ENCODE measurements at regions not wholly inside any gene's neighbourhood (a gene's known extent, or its start where the extent isn't known, plus 50 kb on each side); places are given as distances from the start of the nearest gene placed in this dataset.
"Not testable (repeated sequence)": the region's sequence is repeated elsewhere in the genome, so short reads cannot be mapped to it uniquely, and the experiment has no call there.

- no peak for DNase-seq (ENCODE audit: low spot score)
These were observed 280.3 kb downstream of the BCAT1 start for GRCh38 chr12:24668563-24668962.

GRCh38 chr12:24664161-24664880 is 284.6 kb downstream of the BCAT1 start:
- no peak for DNase-seq (ENCODE audit: low spot score)

DNA sequence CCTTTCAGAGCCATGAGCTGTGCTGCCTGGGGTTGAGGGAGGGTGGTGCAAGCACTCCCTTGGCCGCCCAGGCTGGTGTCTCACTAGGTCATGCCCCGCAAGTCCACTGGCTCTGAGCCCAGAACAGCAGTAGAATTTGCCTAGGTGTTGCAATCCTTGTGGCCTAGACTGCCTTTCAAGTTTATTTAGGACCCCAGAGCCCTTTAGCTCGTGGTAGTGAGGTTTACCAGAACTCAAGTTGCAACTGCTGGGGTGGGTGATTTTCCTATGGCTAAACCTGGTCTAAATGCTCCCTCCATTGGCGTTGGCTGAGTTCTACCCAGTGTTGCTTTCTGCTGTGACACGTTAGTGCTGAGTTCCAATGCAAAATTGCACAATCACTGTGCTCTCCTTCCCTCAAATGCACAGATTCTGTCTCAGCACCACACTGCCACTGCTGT is 287.2 kb downstream of the BCAT1 start:
- no peak for DNase-seq (ENCODE audit: low spot score)

GRCh38 chr12:24659016-24659415 is 289.9 kb downstream of the BCAT1 start:
- no peak for DNase-seq (ENCODE audit: low spot score)

DNA sequence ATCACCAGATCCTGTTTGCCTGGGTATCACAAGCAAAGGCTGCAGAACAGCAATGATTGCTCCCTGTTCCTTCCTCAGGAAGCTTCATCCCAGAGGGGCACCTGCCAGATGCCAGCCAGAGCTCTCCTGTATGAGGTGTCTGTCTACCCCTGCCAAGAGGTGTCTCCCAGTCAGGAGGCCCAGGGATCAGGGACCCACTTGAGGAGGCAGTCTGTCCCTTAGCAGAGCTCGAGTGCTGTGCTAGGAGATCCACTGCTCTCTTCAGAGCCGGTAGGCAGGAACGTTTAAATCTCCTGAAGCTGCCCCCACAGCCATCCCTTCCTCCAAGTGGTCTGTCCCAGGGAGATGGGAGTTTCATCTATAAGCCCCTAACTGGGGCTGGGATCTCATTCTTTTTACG is 294.6 kb downstream of the BCAT1 start:
- DNase-seq (ENCODE audit: low spot score): not testable (repeated sequence)

- no peak for DNase-seq (ENCODE audit: low spot score)
These were observed 299.3 kb downstream of the BCAT1 start for GRCh38 chr12:24649634-24650033.

GRCh38 chr12:24649209-24649608 is 299.7 kb downstream of the BCAT1 start:
- no peak for DNase-seq (ENCODE audit: low spot score)

DNA sequence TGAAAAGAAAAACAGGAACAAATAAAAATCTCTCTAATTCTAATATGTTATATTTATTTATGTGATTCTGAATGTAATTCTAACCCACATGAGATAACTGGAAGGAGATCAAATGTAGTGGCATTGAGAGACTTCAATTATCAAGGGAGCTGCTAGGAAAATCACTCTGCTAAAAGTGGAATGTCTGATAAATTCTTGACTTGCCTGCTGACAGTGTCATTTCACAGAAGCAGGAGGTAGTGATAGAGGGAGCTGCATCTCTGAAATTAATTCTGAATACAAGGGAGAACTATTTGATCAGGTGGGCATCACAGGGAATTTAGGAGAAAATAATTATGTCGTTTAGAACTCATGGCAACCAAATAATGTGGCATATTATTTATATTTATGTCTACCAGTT is 303.6 kb downstream of the BCAT1 start:
- DNase-seq (ENCODE audit: low spot score): no peak

DNA sequence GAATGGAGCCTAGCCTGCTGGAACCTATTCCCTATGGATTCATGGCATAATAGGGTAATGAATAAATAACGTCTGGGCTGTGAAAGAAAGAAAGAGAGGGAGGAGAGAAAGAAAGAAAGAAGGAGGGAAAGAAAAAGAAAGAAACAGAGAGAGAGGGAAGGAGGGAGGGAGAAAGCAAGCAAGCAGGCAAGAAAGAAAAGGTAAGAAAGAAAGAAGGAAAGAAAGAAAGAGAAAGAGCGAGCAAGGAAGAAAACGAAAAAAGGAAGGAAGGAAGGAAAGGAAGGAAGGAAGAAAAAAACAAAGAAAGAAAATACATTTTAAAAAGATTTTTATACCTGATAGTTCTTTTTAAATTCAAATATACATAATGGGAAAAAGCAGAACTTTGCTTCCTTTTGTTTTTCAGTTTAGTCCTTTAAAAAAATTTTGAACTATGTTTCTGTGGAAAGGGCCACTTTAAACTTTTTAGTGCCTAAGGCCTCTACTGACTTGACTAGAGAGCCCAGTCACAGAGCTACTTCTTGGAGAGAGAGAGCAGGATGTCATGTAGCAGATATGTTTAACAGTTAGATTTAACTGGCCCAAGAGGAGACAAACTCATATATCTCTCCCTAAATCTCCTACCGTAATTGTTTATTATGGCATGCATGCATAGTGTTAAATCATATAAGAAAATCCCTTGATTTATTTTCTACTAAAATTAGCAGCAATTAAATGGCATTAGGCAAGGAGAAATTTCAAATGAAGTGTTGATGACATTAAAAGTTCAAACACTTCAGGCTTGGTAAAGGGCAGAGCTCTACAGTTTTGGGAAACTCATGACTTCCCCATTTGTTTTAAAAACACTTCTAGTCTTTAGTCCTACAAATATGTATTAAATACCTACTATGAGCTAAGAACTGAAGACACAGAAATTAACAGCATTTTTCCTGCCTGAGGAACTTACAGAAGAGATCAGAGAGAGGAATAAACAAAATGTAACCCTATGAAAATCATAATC is 305.5 kb downstream of the BCAT1 start:
- DNase-seq (ENCODE audit: low spot score): no peak

GRCh38 chr12:24639641-24640040 is 309.3 kb downstream of the BCAT1 start:
- DNase-seq (ENCODE audit: low spot score): no peak

- no peak for DNase-seq (ENCODE audit: low spot score)
These were observed 316.4 kb downstream of the BCAT1 start for GRCh38 chr12:24632466-24632865.

DNA sequence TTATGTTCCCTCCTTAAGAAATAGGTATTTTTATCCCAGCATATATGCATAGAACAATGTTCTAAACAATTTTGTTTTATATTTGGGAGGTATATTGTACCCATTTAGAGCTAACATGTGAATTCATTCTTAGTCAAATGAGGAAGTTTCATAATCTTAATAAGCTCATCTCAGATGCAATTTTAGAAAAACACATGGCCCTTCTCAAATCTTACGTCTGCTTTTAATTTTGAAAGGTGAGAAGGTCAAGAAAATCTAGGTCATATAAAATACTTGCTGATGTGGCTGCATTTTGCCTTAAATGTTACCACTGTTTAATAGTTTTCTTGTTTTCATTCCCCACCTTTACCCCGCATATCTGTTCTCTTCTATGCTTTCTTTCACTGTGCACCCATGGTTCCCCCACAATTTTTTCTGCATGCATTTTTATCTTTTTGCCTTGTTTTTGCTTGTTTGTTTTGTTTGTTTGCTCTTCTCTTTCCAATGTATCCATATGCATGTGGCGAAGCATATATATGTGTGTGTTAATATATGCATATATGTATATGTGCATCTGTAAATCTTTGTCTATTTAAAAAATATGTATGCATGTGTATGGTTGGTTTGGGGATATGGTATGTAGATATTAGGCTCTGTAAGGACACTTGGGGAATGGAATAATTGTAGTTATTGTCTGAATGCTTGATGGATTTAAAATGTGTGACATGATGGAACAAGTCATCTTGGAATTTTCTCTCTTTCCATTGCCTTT is 317.1 kb downstream of the BCAT1 start:
- no peak for DNase-seq (ENCODE audit: low spot score)

DNA sequence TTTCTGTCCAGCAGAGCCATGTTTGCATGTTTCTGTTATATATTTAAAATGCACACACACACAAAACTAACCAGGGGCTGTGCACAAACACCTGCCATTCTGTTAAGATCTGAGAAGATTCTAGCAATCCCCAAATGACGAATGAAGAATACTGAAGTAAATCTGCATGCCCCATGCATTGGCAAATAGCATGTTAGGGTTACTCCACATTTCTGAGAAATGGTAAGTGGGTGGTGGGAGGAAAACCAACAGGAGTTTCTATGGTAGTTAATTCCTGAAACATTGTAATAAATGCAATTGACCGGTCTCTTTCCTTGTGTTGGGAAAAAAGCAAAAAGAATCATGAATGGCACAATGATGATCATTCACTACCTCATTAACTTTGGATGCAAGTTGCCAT is 318.0 kb downstream of the BCAT1 start:
- DNase-seq (ENCODE audit: low spot score): no peak

GRCh38 chr12:24630446-24630845 is 318.5 kb downstream of the BCAT1 start:
- DNase-seq (ENCODE audit: low spot score): no peak

GRCh38 chr12:24625103-24625502 is 323.8 kb downstream of the BCAT1 start:
- DNase-seq (ENCODE audit: low spot score): no peak

DNA sequence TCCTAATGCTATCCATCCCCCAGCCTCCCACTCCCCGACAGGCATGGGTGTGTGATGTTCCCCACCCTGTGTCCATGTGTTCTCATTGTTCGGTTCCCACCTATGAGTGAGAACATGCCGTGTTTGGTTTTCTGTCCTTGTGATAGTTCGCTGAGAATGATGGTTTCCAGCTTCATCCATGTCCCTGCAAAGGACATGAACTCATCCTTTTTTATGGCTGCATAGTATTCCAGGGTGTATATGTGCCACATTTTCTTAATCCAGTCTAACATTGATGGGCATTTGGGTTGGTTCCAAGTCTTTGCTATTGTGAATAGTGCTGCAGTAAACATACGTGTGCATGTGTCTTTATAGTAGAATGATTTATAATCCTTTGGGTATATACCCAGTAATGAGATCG is 328.9 kb downstream of the BCAT1 start:
- not testable (repeated sequence) for DNase-seq (ENCODE audit: low spot score)

GRCh38 chr12:24617471-24617870 is 331.4 kb downstream of the BCAT1 start:
- no peak for DNase-seq (ENCODE audit: low spot score)

- DNase-seq (ENCODE audit: low spot score): no peak
These were observed 332.9 kb downstream of the BCAT1 start for GRCh38 chr12:24615967-24616411.

DNA sequence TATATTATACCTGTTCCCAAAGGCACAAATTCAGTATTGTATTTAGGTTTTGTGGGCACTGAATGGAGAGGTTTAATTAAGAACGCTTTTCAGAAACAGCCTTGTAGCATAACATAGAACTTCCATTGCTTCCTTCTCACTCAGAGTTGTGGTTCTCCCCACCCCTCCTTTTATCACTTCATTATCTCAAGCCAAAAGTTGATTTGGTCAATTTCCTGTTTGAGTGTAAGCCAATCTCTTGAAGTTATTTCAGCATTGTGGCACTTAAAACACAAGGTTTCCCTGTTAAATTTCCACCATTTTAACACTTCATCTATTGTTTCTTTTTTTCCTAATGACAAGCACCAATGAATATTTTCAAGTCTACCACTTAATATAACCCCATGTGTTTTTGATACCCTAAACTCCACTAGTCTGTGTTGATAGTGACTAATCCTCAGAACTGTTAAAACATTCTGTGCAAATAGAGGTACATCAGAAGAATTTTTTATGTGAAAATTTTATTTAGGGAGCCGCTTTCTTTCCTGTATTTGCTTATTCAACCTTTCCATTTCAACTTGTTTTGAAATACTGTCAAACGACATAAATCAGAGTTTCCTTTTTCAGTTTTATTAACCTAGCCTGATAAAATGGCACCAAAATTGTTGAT is 340.1 kb downstream of the BCAT1 start:
- DNase-seq (ENCODE audit: low spot score): no peak

DNA sequence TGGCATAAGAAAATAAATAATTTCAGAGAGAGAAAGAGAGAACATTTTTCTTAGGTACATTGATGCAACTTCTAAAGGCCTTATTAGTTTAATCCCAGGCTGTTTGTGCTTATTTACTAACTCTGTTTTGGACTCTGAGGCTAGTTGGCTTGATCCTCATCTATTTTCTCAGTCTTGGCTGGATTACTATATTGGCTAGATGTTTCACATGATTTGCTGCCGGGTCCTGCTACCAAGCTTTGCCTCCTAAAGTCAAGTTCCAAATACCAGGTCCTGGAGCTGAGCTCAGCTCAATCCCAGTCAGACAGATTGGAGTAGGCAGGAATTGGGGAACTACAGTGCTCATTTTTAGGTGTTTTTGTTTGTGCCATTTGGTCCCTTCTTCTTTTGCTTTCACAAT is 340.8 kb downstream of the BCAT1 start:
- no peak for DNase-seq (ENCODE audit: low spot score)

- DNase-seq (ENCODE audit: low spot score): no peak
These were observed 343.0 kb downstream of the BCAT1 start for GRCh38 chr12:24605916-24606315.

DNA sequence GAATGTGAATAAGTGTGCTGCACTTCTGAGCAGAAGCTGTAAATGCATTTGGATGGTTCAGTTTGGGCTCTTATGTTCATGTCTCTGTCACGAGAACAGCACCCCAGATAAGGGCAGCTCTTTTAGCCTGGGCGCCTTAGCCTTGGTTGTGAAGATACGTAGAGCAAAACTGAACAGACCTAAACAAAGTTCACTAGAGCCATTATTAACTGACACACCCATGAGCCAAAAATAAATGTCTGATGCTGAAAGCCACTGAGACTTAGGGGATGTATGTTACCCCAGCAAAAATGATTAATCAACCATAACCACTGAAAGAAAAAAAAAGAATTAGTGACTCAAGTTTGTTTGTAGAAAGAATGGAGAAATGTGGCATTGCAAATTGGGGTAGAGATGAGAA is 343.4 kb downstream of the BCAT1 start:
- no peak for DNase-seq (ENCODE audit: low spot score)
